ENCODE measurements at regions not wholly inside any gene's neighbourhood (a gene's known extent, or its start where the extent isn't known, plus 50 kb on each side); places are given as distances from the start of the nearest gene placed in this dataset.

- TF ChIP-seq, protein P1, sequence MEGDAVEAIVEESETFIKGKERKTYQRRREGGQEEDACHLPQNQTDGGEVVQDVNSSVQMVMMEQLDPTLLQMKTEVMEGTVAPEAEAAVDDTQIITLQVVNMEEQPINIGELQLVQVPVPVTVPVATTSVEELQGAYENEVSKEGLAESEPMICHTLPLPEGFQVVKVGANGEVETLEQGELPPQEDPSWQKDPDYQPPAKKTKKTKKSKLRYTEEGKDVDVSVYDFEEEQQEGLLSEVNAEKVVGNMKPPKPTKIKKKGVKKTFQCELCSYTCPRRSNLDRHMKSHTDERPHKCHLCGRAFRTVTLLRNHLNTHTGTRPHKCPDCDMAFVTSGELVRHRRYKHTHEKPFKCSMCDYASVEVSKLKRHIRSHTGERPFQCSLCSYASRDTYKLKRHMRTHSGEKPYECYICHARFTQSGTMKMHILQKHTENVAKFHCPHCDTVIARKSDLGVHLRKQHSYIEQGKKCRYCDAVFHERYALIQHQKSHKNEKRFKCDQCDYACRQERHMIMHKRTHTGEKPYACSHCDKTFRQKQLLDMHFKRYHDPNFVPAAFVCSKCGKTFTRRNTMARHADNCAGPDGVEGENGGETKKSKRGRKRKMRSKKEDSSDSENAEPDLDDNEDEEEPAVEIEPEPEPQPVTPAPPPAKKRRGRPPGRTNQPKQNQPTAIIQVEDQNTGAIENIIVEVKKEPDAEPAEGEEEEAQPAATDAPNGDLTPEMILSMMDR (IDR thresholded peaks at IDR 0.05; ENCODE audit: insufficient read depth, low read depth, low read length): no peak
- CTCF ChIA-PET: no interaction called here
- no peak overlapping the region for H3K4me3 ChIP-seq (ENCODE audit: low read depth, low read length)
- no peaks in the 10 kb centered on the region for H3K36me3 ChIP-seq (ENCODE audit: control insufficient read depth, insufficient read depth, low read length)
- H3K27me3 ChIP-seq (ENCODE audit: control insufficient read depth, insufficient read depth, low read length): peaks cover 1% of the 10 kb centered on the region
- no peak for DNase-seq (ENCODE audit: low read depth)
- POLR2A ChIA-PET: no interaction called here
Measured at GRCh38 chr10:30765616-30766015, 136.1 kb upstream of the LYZL2 start.

- POLR2A ChIA-PET: no interaction called here
- no peak overlapping the region for H3K4me3 ChIP-seq (ENCODE audit: low read depth, low read length)
- H3K36me3 ChIP-seq (ENCODE audit: control insufficient read depth, insufficient read depth, low read length): no peaks in the 10 kb centered on the region
- TF ChIP-seq, protein P1 (IDR thresholded peaks at IDR 0.05; ENCODE audit: insufficient read depth, low read depth, low read length): no peak
- peaks cover 1% of the 10 kb centered on the region for H3K27me3 ChIP-seq (ENCODE audit: control insufficient read depth, insufficient read depth, low read length)
- CTCF ChIA-PET: interaction anchor here (1.1 kb wide), 1 partner anchor 13 kb away, joined by 3 read pairs; no protein-coding TSS in a partner anchor
- no peak for DNase-seq (ENCODE audit: low read depth)
Measured at GRCh38 chr10:30765022-30765615, 135.6 kb upstream of the LYZL2 start.

DNA sequence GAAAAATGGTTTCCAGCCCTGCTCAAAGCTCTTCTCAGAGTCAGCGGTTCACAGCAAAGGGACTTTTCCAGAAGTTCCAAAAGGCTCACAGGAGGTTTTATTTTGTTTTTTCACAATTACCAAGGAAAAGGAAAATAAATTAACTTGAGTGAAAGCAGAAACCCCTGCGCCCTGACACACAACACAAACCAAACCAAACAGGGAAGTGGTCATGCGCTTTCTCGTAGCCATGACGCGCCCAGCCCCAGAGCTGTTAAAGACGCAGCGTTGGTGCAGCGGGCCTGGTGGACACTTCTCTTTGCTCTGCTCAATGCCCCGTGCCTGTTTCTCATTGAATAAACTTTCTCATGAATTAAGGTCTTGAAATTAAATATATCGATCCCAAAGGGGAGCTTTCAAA, 134.4 kb upstream of the LYZL2 start:
- Histone ChIP-seq H3K36me3 (ENCODE audit: control insufficient read depth, insufficient read depth, low read length) (no peaks in the 10 kb centered on the region), H3K27me3 (ENCODE audit: control insufficient read depth, insufficient read depth, low read length) (peaks cover 1% of the 10 kb centered on the region), H3K4me3 (ENCODE audit: low read depth, low read length) (no peak overlapping the region)
- ChIA-PET CTCF (interaction anchor here (1.0 to 1.1 kb wide), 2 partner anchors 12 kb away, joined by 3 read pairs; no protein-coding TSS in a partner anchor), POLR2A (no interaction called here)
- TF ChIP-seq, protein P1 (IDR thresholded peaks at IDR 0.05; ENCODE audit: insufficient read depth, low read depth, low read length): no peak
- DNase-seq (ENCODE audit: low read depth): no peak

DNA sequence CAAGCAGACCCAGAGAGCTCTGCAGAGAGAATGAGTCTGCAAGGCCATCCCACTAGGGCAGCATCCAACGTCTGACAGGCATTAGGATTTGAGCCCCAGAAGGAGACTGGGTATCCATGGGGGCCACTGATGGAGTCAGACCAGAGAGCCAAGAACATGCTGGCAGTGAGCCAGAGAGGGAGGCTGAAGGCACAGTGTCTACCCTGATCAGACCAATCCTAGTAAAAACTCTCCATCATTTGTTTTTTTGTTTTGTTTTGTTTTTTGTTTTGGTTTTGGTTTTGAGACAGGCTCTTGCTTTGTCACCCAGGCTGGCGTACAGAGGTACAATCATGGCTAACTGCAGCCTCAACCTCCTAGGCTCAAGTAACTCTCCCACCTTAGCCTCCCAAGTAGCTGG, 133.1 kb upstream of the LYZL2 start:
- ChIA-PET CTCF (no interaction called here), POLR2A (interaction anchor here (0.5 to 0.6 kb wide), 2 partner anchors 62 to 277 kb away, joined by 3 read pairs; no protein-coding TSS in a partner anchor)
- TF ChIP-seq, protein P1 (IDR thresholded peaks at IDR 0.05; ENCODE audit: insufficient read depth, low read depth, low read length): no peak
- Histone ChIP-seq H3K4me3 (ENCODE audit: low read depth, low read length) (no peak overlapping the region), H3K36me3 (ENCODE audit: control insufficient read depth, insufficient read depth, low read length) (no peaks in the 10 kb centered on the region), H3K27me3 (ENCODE audit: control insufficient read depth, insufficient read depth, low read length) (no peaks in the 10 kb centered on the region; the same call in 1 of the 2 replicates)
- DNase-seq (ENCODE audit: low read depth): no peak

DNA sequence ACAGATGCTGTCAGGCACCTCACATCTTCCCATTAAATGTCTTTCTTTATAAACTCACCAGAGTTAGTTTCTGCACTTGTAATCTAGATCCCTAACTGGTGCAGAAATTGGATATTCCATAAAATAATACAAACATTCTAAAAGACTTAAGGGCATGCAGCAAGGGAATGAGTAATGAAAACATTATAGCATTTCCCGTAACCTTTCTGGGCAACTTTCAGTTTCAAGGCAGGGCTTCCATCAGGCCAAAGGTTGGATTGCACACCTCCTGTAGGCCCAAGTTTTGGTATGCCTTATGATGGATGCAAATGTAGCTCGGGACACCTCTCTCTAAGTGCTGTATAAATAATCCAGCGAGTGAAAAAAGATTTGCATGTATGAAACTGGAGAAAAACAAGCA, 129.9 kb upstream of the LYZL2 start:
- TF ChIP-seq, protein P1 (IDR thresholded peaks at IDR 0.05; ENCODE audit: insufficient read depth, low read depth, low read length): no peak
- no peaks in the 10 kb centered on the region for H3K27me3 ChIP-seq (ENCODE audit: control insufficient read depth, insufficient read depth, low read length)
- no peaks in the 10 kb centered on the region for H3K36me3 ChIP-seq (ENCODE audit: control insufficient read depth, insufficient read depth, low read length)
- POLR2A ChIA-PET: no interaction called here
- no peak for DNase-seq (ENCODE audit: low read depth)
- H3K4me3 ChIP-seq (ENCODE audit: low read depth, low read length): no peak overlapping the region
- CTCF ChIA-PET: interaction anchor here (0.6 to 1.7 kb wide), 2 partner anchors 9 to 1186 kb away, joined by 3 to 4 read pairs; no protein-coding TSS in a partner anchor
